Kidney (tissue), 13 donors: ENCODE measurements at regions not wholly inside any gene's neighbourhood (a gene's known extent, or its start where the extent isn't known, plus 50 kb on each side); places are given as distances from the start of the nearest gene placed in this dataset.

Experiments used
- DNase-seq, 5 donors: peaks; one replicate each; pipeline ENCODE4 v3.0.0-alpha.2; 2013 to 2020
- FAIRE-seq: peaks from 2 replicates; lab custom pipeline; 2012; peaks lifted over from hg19 to GRCh38; lab: Jason Lieb, UNC
- H3K27ac ChIP-seq, 2 donors: one replicate each; pipeline ENCODE4 v1.7.0; 2013; ENCODE audit warnings: low read depth in 2 of 2, low read length in 2 of 2, inconsistent platforms in 1 of 2
- H3K27me3 ChIP-seq: one replicate; pipeline ENCODE4 v1.7.1; 2013; ENCODE audit warnings: low read length, inconsistent platforms; ENCODE audit not compliant: control insufficient read depth, insufficient read depth
- H3K36me3 ChIP-seq, 3 donors: one replicate each; pipeline versions ENCODE4 v1.7.0 to v1.7.1; 2013; ENCODE audit warnings: low read length in 3 of 3, control low read depth in 1 of 3, inconsistent platforms in 1 of 3; ENCODE audit not compliant: insufficient read depth in 3 of 3, control insufficient read depth in 2 of 3
- H3K4me1 ChIP-seq, 3 donors: one replicate each; pipeline versions ENCODE4 v1.7.0 to v1.7.1; 2013; ENCODE audit warnings: low read length in 3 of 3, inconsistent platforms in 1 of 3, low read depth in 1 of 3; ENCODE audit not compliant: control insufficient read depth in 2 of 3, insufficient read depth in 2 of 3
- H3K4me3 ChIP-seq, 3 donors: one replicate each; pipeline versions ENCODE4 v1.7.0 to v1.8.1; 2013; ENCODE audit warnings: low read length in 3 of 3, control low read depth in 1 of 3, inconsistent platforms in 1 of 3
- H3K9ac ChIP-seq, 3 donors: one replicate each; pipeline versions ENCODE4 v1.7.0 to v1.7.1; 2013; ENCODE audit warnings: low read length in 3 of 3, control low read depth in 1 of 3, inconsistent platforms in 1 of 3
- H3K9me3 ChIP-seq, 3 donors: one replicate each; pipeline versions ENCODE4 v1.7.0 to v1.7.1; 2013; ENCODE audit warnings: low read length in 3 of 3, control low read depth in 1 of 3, inconsistent platforms in 1 of 3; ENCODE audit not compliant: control insufficient read depth in 2 of 3, insufficient read depth in 1 of 3
- intact Hi-C: fragments of 100-400 bp; cut with DNase I; formaldehyde crosslinking; loops from one replicate; pipeline ENCODE4 v1.11.1; 2022
- TF ChIP-seq, protein P1 (sequence below): IDR thresholded peaks from 3 replicates; pipeline ENCODE4 v1.5.1; 2012; ENCODE audit warnings: mild to moderate bottlenecking, moderate library complexity, borderline replicate concordance; ENCODE audit not compliant: insufficient read depth; ENCODE audit errors: extremely low read depth
- donor health status: control.
- donor health status: control.
- donor health status: control.
- donor health status: control.
- donor health status: control.
- donor health status: DM: yes; HTN: yes; CAD: no.
- donor health status: Normal renal cell carcinoma (clear cell type).

GRCh38 chr14:61102549-61103466, 121.8 kb downstream of the SLC38A6 start:
- Histone ChIP-seq H3K9ac (no peak overlapping the region), H3K9me3 (peaks cover 0 to under 1% (median 0%) of the 10 kb centered on the region in 3 donors), H3K4me1 (peaks cover 0 to 7% (median 0%) of the 10 kb centered on the region in 3 donors), H3K27me3 (no peaks in the 10 kb centered on the region), H3K4me3 (no peak overlapping the region), H3K27ac (no peak overlapping the region), H3K36me3 (no peaks in the 10 kb centered on the region)
- TF ChIP-seq, protein P1, sequence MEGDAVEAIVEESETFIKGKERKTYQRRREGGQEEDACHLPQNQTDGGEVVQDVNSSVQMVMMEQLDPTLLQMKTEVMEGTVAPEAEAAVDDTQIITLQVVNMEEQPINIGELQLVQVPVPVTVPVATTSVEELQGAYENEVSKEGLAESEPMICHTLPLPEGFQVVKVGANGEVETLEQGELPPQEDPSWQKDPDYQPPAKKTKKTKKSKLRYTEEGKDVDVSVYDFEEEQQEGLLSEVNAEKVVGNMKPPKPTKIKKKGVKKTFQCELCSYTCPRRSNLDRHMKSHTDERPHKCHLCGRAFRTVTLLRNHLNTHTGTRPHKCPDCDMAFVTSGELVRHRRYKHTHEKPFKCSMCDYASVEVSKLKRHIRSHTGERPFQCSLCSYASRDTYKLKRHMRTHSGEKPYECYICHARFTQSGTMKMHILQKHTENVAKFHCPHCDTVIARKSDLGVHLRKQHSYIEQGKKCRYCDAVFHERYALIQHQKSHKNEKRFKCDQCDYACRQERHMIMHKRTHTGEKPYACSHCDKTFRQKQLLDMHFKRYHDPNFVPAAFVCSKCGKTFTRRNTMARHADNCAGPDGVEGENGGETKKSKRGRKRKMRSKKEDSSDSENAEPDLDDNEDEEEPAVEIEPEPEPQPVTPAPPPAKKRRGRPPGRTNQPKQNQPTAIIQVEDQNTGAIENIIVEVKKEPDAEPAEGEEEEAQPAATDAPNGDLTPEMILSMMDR, result no peak
- intact Hi-C loops, result no loop called here
- no peak for FAIRE-seq
- no peak for DNase-seq
